Heart left ventricle (tissue), 16 donors: ENCODE measurements at regions not wholly inside any gene's neighbourhood (a gene's known extent, or its start where the extent isn't known, plus 50 kb on each side); places are given as distances from the start of the nearest gene placed in this dataset.

Experiments used
- ATAC-seq, 4 donors: fragments of 200-7000 bp; cut with Tn5 transposase; one replicate each; pipeline ENCODE4 v1.9.1; 2020 to 2022; ENCODE audit warnings: moderate library complexity in 4 of 4, mild to moderate bottlenecking in 3 of 4, moderate number of reproducible peaks in 1 of 4
- DNase-seq, 5 donors: peaks; one replicate each; pipeline ENCODE4 v3.0.0-alpha.2; 2020
- H3K27ac ChIP-seq, 12 donors: fragments of 200-600 bp; sonication (generic) in 4 of 12; one replicate each; pipeline versions ENCODE4 v1.5.0 to v1.8.0; 2016 to 2022; ENCODE audit warnings: mild to moderate bottlenecking in 2 of 12
- H3K27me3 ChIP-seq, 9 donors: fragments of 200-600 bp; sonication (generic) in 2 of 9; one replicate each; pipeline versions ENCODE4 v1.5.1 to v1.8.0; 2016 to 2022; ENCODE audit warnings: mild to moderate bottlenecking in 3 of 9
- H3K36me3 ChIP-seq, 9 donors: fragments of 200-600 bp; sonication (generic) in 2 of 9; one replicate each; pipeline versions ENCODE4 v1.5.0 to v1.8.0; 2018 to 2022; ENCODE audit warnings: mild to moderate bottlenecking in 2 of 9
- H3K4me1 ChIP-seq, 12 donors: fragments of 200-600 bp; sonication (generic) in 4 of 12; one replicate each; pipeline versions ENCODE4 v1.5.0 to v1.8.0; 2016 to 2022; ENCODE audit warnings: mild to moderate bottlenecking in 3 of 12
- H3K4me3 ChIP-seq, 12 donors: fragments of 200-600 bp; sonication (generic) in 4 of 12; one replicate each; pipeline versions ENCODE4 v1.5.0 to v1.8.0; 2017 to 2022; ENCODE audit warnings: mild to moderate bottlenecking in 9 of 12, moderate library complexity in 4 of 12
- H3K9me3 ChIP-seq, 12 donors: fragments of 200-600 bp; sonication (generic) in 4 of 12; one replicate each; pipeline versions ENCODE4 v1.5.0 to v1.8.0; 2016 to 2022; ENCODE audit warnings: mild to moderate bottlenecking in 1 of 12
- CTCF ChIP-seq, 12 donors: fragments of 200-600 bp; sonication (generic) in 4 of 12; IDR thresholded peaks; one replicate each; pipeline versions ENCODE4 v1.5.0 to v1.8.0; 2018 to 2022; ENCODE audit warnings: antibody characterized with exemption in 12 of 12, mild to moderate bottlenecking in 5 of 12
- POLR2A ChIP-seq, 2 donors: fragments of 450-650 bp; IDR thresholded peaks; one replicate each; pipeline ENCODE4 v1.6.1; 2017; ENCODE audit warnings: antibody characterized with exemption in 2 of 2, mild to moderate bottlenecking in 2 of 2, moderate library complexity in 2 of 2
- WGBS, 4 donors: extraction: QIAGEN DNeasy Blood & Tissue Kit in 2 of 4; methylation state at CpG; one replicate each; pipeline versions ENCODE4 v1.1.5 to v1.1.7; 2013 to 2018; 5-methylcytosine and 5-hydroxymethylcytosine counted together
- intact Hi-C, 10 donors: fragments of 100-400 bp; cut with DNase I; formaldehyde crosslinking; loops; one replicate each; pipeline versions ENCODE4 v1.11.1 to v1.14.2; 2022
- donor health status: ischemic (EF 13 %, LVEDD 7.1; RV severe dilation, severe dysfunction).
- donor health status: healthy with polysubstance abuse.
- donor health status: DM: no; HTN: yes; CAD: no.
- donor health status: DM: no; HTN: no; CAD: no.
- donor health status: ischemic (EF 25% LVEDD 6.9; RV normal size, moderate dysfunction).
- donor health status: ischemic (EF 25% LVEDD 5.7; RV mildly dilated, moderate dysfunction).
- donor health status: healthy.
- donor health status: DM: yes; HTN: yes; CAD: no.
- donor health status: ischemic (EF 35%, LVEDD 5.7; RV mildly dilated, moderate dysfunction).
- donor health status: nonischemic (EF 11% LVEDD 7.7; RV severe dilation, severe dysfunction).
- donor health status: DM: yes; HTN: yes; CAD: no.
- donor health status: PGD.
- donor health status: ischemic (EF 29% LVEDD 5.4; RV normal size, mild dysfunction).
- donor health status: nonischemic (EF 23%, LVEDD 6.1; RV moderate dilation, normal function).

GRCh38 chr9:90538566-90538965 is 104.1 kb downstream of the DIRAS2 start:
- ATAC-seq, result no peak
- Histone ChIP-seq H3K4me3 (no peak overlapping the region), H3K9me3 (no peaks in the 10 kb centered on the region), H3K27ac (no peak overlapping the region), H3K27me3 (peaks cover 0 to 11% (median 0%) of the 10 kb centered on the region in 9 donors), H3K4me1 (no peaks in the 10 kb centered on the region), H3K36me3 (no peaks in the 10 kb centered on the region)
- no peak for TF ChIP-seq CTCF (IDR thresholded peaks at IDR 0.05)
- no peak for TF ChIP-seq POLR2A (IDR thresholded peaks at IDR 0.05)
- intact Hi-C loops, result loop anchor here in 1 of 10 donors (5.0 kb wide), 1 partner anchor 49 kb away; no protein-coding TSS in a partner anchor
- 84 to 90% (median 88%) methylated on average over 4 of the region's 4 CpGs for WGBS, 4 donors
- no peak for DNase-seq

- DNase-seq (no peak), ATAC-seq (no peak)
- TF ChIP-seq POLR2A (IDR thresholded peaks at IDR 0.05) (no peak), CTCF (IDR thresholded peaks at IDR 0.05) (no peak)
- Histone ChIP-seq H3K4me3 (no peak overlapping the region), H3K9me3 (no peaks in the 10 kb centered on the region), H3K4me1 (no peaks in the 10 kb centered on the region), H3K27ac (no peak overlapping the region), H3K36me3 (no peaks in the 10 kb centered on the region), H3K27me3 (peaks cover 0 to 11% (median 0%) of the 10 kb centered on the region in 9 donors)
- intact Hi-C loops, result loop anchor here in 1 of 10 donors (5.0 kb wide), 1 partner anchor 48 kb away; no protein-coding TSS in a partner anchor
Measured at GRCh38 chr9:90539286-90539685, 103.3 kb downstream of the DIRAS2 start.

- Histone ChIP-seq H3K4me3 (no peak overlapping the region), H3K9me3 (no peaks in the 10 kb centered on the region), H3K27me3 (peaks cover 0 to 11% (median 0%) of the 10 kb centered on the region in 9 donors), H3K27ac (no peak overlapping the region), H3K4me1 (no peaks in the 10 kb centered on the region), H3K36me3 (no peaks in the 10 kb centered on the region)
- intact Hi-C loops, result no loop called here
- ATAC-seq, result no peak
- WGBS, 4 donors, result 32 to 94% (median 68%) methylated on average over 1 of the region's 1 CpG
- no peak for TF ChIP-seq CTCF (IDR thresholded peaks at IDR 0.05)
- no peak for TF ChIP-seq POLR2A (IDR thresholded peaks at IDR 0.05)
- no peak for DNase-seq
Measured at GRCh38 chr9:90540734-90541133, 101.9 kb downstream of the DIRAS2 start.

GRCh38 chr9:90544488-90544887 is 98.1 kb downstream of the DIRAS2 start:
- TF ChIP-seq POLR2A (IDR thresholded peaks at IDR 0.05), result no peak
- no peak for TF ChIP-seq CTCF (IDR thresholded peaks at IDR 0.05)
- Histone ChIP-seq H3K4me3 (no peak overlapping the region), H3K9me3 (peaks cover 0 to 24% (median 2%) of the 10 kb centered on the region in 12 donors), H3K36me3 (no peaks in the 10 kb centered on the region), H3K4me1 (no peaks in the 10 kb centered on the region), H3K27me3 (peaks cover 0 to 7% (median 0%) of the 10 kb centered on the region in 9 donors), H3K27ac (no peak overlapping the region)
- 65 to 78% (median 74%) methylated on average over 2 of the region's 2 CpGs for WGBS, 4 donors
- ATAC-seq (no peak), DNase-seq (no peak)
- intact Hi-C loops, result no loop called here
